Heart right ventricle (tissue), 16 donors: ENCODE measurements at regions not wholly inside any gene's neighbourhood (a gene's known extent, or its start where the extent isn't known, plus 50 kb on each side); places are given as distances from the start of the nearest gene placed in this dataset.
A peak's percentile ranks its signal among the peaks of the same experiment; 100 is the strongest.

Source experiments
- ATAC-seq, 8 donors: fragments of 200-7000 bp; cut with Tn5 transposase; one replicate each; pipeline ENCODE4 v1.9.1; 2020; ENCODE audit warnings: mild to moderate bottlenecking in 8 of 8, moderate library complexity in 8 of 8, moderate number of reproducible peaks in 1 of 8
- DNase-seq, 2 donors: peaks; one replicate each; pipeline ENCODE4 v3.0.0-alpha.2; 2020
- H3K27ac ChIP-seq, 10 donors: fragments of 200-600 bp; sonication (generic) in 2 of 10; one replicate each; pipeline versions ENCODE4 v1.5.0 to v1.8.0; 2020 to 2022; ENCODE audit warnings: mild to moderate bottlenecking in 3 of 10
- H3K27me3 ChIP-seq, 7 donors: fragments of 200-600 bp; one replicate each; pipeline ENCODE4 v1.8.0; 2021 to 2022; ENCODE audit warnings: mild to moderate bottlenecking in 2 of 7
- H3K36me3 ChIP-seq, 9 donors: fragments of 200-600 bp; sonication (generic) in 1 of 9; one replicate each; pipeline versions ENCODE4 v1.5.0 to v1.8.0; 2020 to 2022; ENCODE audit warnings: mild to moderate bottlenecking in 2 of 9
- H3K4me1 ChIP-seq, 9 donors: fragments of 200-600 bp; sonication (generic) in 1 of 9; one replicate each; pipeline versions ENCODE4 v1.5.0 to v1.8.0; 2020 to 2022; ENCODE audit warnings: mild to moderate bottlenecking in 4 of 9
- H3K4me3 ChIP-seq, 10 donors: fragments of 200-600 bp; sonication (generic) in 2 of 10; one replicate each; pipeline versions ENCODE4 v1.5.0 to v1.8.0; 2020 to 2022; ENCODE audit warnings: mild to moderate bottlenecking in 7 of 10, moderate library complexity in 2 of 10
- H3K9me3 ChIP-seq, 11 donors: fragments of 200-600 bp in 10 of 11; sonication (generic) in 2 of 11; one replicate each; pipeline versions ENCODE4 v1.5.0 to v1.8.0; 2013 to 2022; ENCODE audit warnings: mild to moderate bottlenecking in 2 of 11, control low read depth in 1 of 11, moderate library complexity in 1 of 11
- CTCF ChIP-seq, 9 donors: fragments of 200-600 bp; sonication (generic) in 2 of 9; IDR thresholded peaks; one replicate each; pipeline versions ENCODE4 v1.5.0 to v1.8.0; 2021 to 2022; ENCODE audit warnings: antibody characterized with exemption in 9 of 9, mild to moderate bottlenecking in 5 of 9, moderate library complexity in 1 of 9
- WGBS, 2 donors: extraction: QIAGEN DNeasy Blood & Tissue Kit; methylation state at CpG; one replicate each; pipeline ENCODE4 v1.1.7; 2013; ENCODE audit warnings: inconsistent platforms in 1 of 2; 5-methylcytosine and 5-hydroxymethylcytosine counted together
- intact Hi-C, 10 donors: fragments of 100-400 bp; cut with DNase I; formaldehyde crosslinking; loops; one replicate each; pipeline versions ENCODE4 v1.11.1 to v1.14.2; 2022
- donor health status: Arrhythmogenic right ventricular cardiomyopathy.
- donor health status: ischemic (EF 13 %, LVEDD 7.1; RV severe dilation, severe dysfunction).
- donor health status: healthy with polysubstance abuse.
- donor health status: DM: no; HTN: yes; CAD: no.
- donor health status: DM: no; HTN: no; CAD: no.
- donor health status: ischemic (EF 25% LVEDD 6.9; RV normal size, moderate dysfunction).
- donor health status: ischemic (EF 25% LVEDD 5.7; RV mildly dilated, moderate dysfunction).
- donor health status: healthy.
- donor health status: DM: yes; HTN: yes; CAD: no.
- donor health status: Ischemic cardiomyopathy.
- donor health status: ischemic (EF 35%, LVEDD 5.7; RV mildly dilated, moderate dysfunction).
- donor health status: nonischemic (EF 11% LVEDD 7.7; RV severe dilation, severe dysfunction).
- donor health status: DM: yes; HTN: yes; CAD: no.
- donor health status: PGD.
- donor health status: ischemic (EF 29% LVEDD 5.4; RV normal size, mild dysfunction).
- donor health status: nonischemic (EF 23%, LVEDD 6.1; RV moderate dilation, normal function).

DNA sequence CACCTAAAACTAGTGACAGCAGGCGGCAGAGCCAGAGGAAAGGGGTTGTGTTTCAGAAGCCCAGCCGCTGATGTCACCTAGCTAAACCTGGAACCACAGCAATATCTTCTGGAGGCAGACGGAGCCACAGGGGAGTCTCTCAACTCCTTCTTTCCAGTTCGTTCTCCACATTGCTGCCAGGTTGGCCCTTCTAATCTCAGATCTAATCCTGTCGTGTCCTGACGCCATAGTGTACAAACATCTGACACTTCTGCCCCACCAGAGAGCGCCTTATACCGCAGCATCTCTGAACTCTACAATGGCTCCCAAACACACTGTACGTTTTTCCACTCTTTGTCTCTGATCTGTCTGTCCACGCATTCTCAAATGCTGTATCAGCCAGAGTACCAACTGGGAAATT is 240.0 kb downstream of the SMARCA2 start:
- no peaks in the 10 kb centered on the region for H3K36me3 ChIP-seq
- H3K27ac ChIP-seq: no peak overlapping the region
- 73 to 74% methylated on average over 10 of the region's 10 CpGs for WGBS, 2 donors
- no peaks in the 10 kb centered on the region for H3K4me1 ChIP-seq
- DNase-seq (no peak), ATAC-seq (peak in 4 of 8 donors; percentile 33 to 55 (median 47))
- H3K9me3 ChIP-seq: no peaks in the 10 kb centered on the region
- H3K27me3 ChIP-seq: no peaks in the 10 kb centered on the region
- H3K4me3 ChIP-seq: no peak overlapping the region
- peak in 2 of 9 donors; percentile 19 to 44 for TF ChIP-seq CTCF (IDR thresholded peaks at IDR 0.05)
- intact Hi-C loops: no loop called here

GRCh38 chr9:2257248-2257929 is 242.2 kb downstream of the SMARCA2 start:
- intact Hi-C loops: no loop called here
- no peaks in the 10 kb centered on the region for H3K9me3 ChIP-seq
- no peak overlapping the region for H3K27ac ChIP-seq
- 93 to 96% methylated on average over 6 of the region's 6 CpGs for WGBS, 2 donors
- H3K4me3 ChIP-seq: no peak overlapping the region
- H3K36me3 ChIP-seq: no peaks in the 10 kb centered on the region
- no peak for ATAC-seq
- H3K27me3 ChIP-seq: no peaks in the 10 kb centered on the region
- no peak for TF ChIP-seq CTCF (IDR thresholded peaks at IDR 0.05)
- DNase-seq: no peak
- H3K4me1 ChIP-seq: peaks cover 0 to 9% (median 0%) of the 10 kb centered on the region in 9 donors

DNA sequence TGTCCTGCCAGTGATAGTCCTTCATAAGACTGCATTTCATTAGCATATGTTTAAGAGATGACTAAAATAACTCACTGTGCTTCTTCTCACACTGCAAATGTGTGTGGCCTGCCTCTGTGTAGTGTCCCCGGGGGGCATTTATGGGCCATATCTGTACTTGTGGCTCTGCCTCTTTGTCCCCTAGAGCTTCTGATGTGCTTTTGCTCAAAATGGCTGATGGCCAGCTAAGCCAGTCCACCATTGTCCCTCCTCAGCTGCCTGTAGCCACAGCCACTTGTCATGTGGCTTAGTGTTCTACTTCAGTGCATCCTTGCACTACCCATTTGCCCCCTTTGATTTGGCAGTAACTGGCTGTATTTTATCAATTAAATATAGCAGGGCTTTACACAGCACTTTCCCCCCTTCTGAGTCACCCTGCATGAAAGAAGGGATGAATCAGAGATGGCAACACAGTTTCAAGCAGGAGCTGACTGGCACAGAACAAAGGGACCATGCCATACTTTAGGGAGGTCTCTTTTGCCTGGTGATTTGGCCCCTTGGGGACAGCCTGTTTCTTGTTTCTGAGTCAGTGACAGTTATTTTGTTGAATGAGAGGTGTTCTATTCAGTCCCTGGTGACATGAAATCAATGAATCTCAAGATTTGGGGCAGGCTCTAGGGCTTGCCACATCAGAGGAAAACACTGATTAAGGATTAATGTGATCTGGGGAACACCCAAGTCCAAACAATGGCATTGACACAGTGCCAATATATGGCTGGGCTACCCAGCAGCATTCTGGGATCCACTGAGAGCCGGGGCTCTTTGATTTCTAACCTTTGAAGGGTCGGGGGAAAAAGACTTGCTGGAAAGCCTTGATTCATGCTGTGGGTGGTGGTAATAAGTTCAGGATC is 245.5 kb downstream of the SMARCA2 start:
- H3K36me3 ChIP-seq: no peaks in the 10 kb centered on the region
- DNase-seq (no peak), ATAC-seq (peak in 2 of 8 donors; percentile 59 to 61)
- H3K4me3 ChIP-seq: no peak overlapping the region
- no peaks in the 10 kb centered on the region for H3K9me3 ChIP-seq
- no peak for TF ChIP-seq CTCF (IDR thresholded peaks at IDR 0.05)
- no peak overlapping the region for H3K27ac ChIP-seq
- peaks cover 0 to 24% (median 6%) of the 10 kb centered on the region in 9 donors for H3K4me1 ChIP-seq
- WGBS, 2 donors: 74 to 94% methylated on average over 3 of the region's 3 CpGs
- intact Hi-C loops: no loop called here
- H3K27me3 ChIP-seq: no peaks in the 10 kb centered on the region

DNA sequence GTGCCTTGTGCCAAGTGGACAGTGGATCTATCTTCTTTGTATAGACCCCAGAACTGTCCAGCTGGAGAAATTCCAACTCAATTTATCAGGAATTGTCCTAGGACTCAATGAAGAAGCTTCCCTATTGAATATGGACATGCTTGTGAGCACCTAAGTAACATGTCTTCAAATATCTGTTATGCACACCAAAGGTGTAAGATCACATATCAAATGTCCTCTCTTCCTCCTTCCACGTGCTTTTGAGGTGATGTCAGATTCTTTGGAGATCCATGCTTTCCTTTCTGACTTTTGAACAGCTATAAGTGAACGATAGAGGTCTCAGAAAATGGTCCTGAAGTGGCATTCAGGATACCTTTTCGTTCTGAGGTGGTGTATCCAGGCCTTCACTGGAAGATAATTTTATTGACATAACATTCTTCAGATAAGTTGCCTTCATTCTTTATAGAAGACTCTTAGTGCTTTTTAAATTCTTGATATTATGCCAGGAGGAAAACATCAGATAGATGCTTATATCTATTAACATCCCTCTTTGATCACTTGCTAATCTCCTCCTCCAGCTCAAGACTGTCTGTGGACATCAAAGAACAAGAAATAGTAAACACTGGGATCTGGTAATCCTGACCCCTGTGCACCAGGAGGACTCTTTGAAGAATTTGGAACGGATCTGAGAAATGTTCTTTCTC is 246.4 kb downstream of the SMARCA2 start:
- no peak for TF ChIP-seq CTCF (IDR thresholded peaks at IDR 0.05)
- H3K9me3 ChIP-seq: no peaks in the 10 kb centered on the region
- H3K4me1 ChIP-seq: peaks cover 0 to 24% (median 6%) of the 10 kb centered on the region in 9 donors
- DNase-seq (no peak), ATAC-seq (no peak)
- no peak overlapping the region for H3K4me3 ChIP-seq
- H3K27ac ChIP-seq: no peak overlapping the region
- WGBS, 2 donors: 77 to 79% methylated on average over 4 of the region's 4 CpGs
- intact Hi-C loops: no loop called here
- no peaks in the 10 kb centered on the region for H3K36me3 ChIP-seq
- no peaks in the 10 kb centered on the region for H3K27me3 ChIP-seq
